DND-41 (cell line): ENCODE measurements at regions not wholly inside any gene's neighbourhood (a gene's known extent, or its start where the extent isn't known, plus 50 kb on each side); places are given as distances from the start of the nearest gene placed in this dataset.

Experiments used
- CTCF ChIP-seq: IDR thresholded peaks from 2 replicates; pipeline ENCODE4 v1.5.1; 2012; ENCODE audit warnings: borderline replicate concordance, low read length, moderate library complexity, mild to moderate bottlenecking; ENCODE audit not compliant: poor library complexity, severe bottlenecking; ENCODE audit errors: extremely low read depth
- EZH2 ChIP-seq: IDR thresholded peaks from 3 replicates; pipeline ENCODE4 v1.6.1; 2012; ENCODE audit warnings: borderline replicate concordance, low read depth, mild to moderate bottlenecking, moderate library complexity, low read length, inconsistent platforms; ENCODE audit not compliant: severe bottlenecking

GRCh38 chr1:103187673-103188072 lies 79.4 kb upstream of the COL11A1 start:
- TF ChIP-seq CTCF (no peak), EZH2 (no peak)
